ENCODE measurements at regions not wholly inside any gene's neighbourhood (a gene's known extent, or its start where the extent isn't known, plus 50 kb on each side); places are given as distances from the start of the nearest gene placed in this dataset.

DNA sequence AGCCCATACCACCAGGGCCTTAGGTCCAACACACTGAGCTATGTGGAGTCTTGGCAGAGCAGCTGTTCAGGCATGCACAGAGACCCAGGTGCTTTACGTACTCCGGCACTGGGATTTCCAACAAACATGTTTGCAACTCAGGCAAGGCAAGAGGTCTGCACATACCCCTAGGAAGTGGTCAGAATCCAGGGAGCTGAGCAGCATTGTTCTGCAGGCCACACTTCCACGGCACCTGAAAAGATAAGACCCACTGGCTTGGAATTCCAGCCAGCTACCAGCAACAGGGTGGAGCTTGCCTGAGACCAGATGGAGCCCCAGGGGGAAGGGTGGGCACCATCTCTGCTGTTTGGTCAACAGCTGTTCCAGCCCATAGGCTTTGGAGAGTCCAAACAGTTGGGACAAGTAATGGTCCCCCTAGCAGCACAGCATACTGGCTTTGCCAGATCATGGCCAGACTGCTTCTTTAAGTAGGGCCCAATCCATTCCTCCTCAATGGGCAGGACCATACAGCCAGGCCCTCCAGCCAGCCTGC, 51.7 kb upstream of the LRRC8B start:
- TF ChIP-seq, protein P1, sequence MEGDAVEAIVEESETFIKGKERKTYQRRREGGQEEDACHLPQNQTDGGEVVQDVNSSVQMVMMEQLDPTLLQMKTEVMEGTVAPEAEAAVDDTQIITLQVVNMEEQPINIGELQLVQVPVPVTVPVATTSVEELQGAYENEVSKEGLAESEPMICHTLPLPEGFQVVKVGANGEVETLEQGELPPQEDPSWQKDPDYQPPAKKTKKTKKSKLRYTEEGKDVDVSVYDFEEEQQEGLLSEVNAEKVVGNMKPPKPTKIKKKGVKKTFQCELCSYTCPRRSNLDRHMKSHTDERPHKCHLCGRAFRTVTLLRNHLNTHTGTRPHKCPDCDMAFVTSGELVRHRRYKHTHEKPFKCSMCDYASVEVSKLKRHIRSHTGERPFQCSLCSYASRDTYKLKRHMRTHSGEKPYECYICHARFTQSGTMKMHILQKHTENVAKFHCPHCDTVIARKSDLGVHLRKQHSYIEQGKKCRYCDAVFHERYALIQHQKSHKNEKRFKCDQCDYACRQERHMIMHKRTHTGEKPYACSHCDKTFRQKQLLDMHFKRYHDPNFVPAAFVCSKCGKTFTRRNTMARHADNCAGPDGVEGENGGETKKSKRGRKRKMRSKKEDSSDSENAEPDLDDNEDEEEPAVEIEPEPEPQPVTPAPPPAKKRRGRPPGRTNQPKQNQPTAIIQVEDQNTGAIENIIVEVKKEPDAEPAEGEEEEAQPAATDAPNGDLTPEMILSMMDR (conservative IDR thresholded peaks at IDR 0.05 in 1 of 2, IDR thresholded peaks at IDR 0.05 in 1 of 2; ENCODE audit: extremely low read depth in 1 of 2, insufficient read depth in 1 of 2, low read depth in 1 of 2, low read length in 2 of 2): no peak
- TF ChIP-seq EZH2 (IDR thresholded peaks at IDR 0.05; ENCODE audit: borderline replicate concordance, low read length): no peak
